ENCODE measurements at regions not wholly inside any gene's neighbourhood (a gene's known extent, or its start where the extent isn't known, plus 50 kb on each side); places are given as distances from the start of the nearest gene placed in this dataset.

GRCh38 chr5:171577042-171577758, 157.8 kb downstream of the FGF18 start:
- Histone ChIP-seq H3K23ac (ENCODE audit: low read depth, low read length) (no peak overlapping the region), H3K36me3 (ENCODE audit: control insufficient read depth, insufficient read depth, low read length) (no peaks in the 10 kb centered on the region), H3K4me2 (ENCODE audit: low read depth, low read length) (no peak overlapping the region), H3K27ac (ENCODE audit: insufficient read depth, low read length) (no peak overlapping the region), H4K8ac (ENCODE audit: low read depth in 2 of 2, low read length in 2 of 2) (no peak overlapping the region), H4K20me1 (ENCODE audit: insufficient read depth, low read length) (no peaks in the 10 kb centered on the region), H2BK120ac (ENCODE audit: low read depth, low read length) (no peak overlapping the region), H3K79me1 (ENCODE audit: low read depth in 1 of 2, low read length in 2 of 2) (no peaks in the 10 kb centered on the region), H3K18ac (ENCODE audit: low read depth, low read length) (no peak overlapping the region), H2AFZ (replicated peaks; ENCODE audit: low read length, poor library complexity) (no peak overlapping the region), H2BK15ac (ENCODE audit: low read depth, low read length) (no peak overlapping the region), H4K5ac (ENCODE audit: low read depth, low read length) (no peak overlapping the region), H2AK5ac (ENCODE audit: low read depth, low read length) (no peak overlapping the region), H2BK20ac (ENCODE audit: low read depth, low read length) (no peak overlapping the region), H3K4ac (ENCODE audit: low read depth, low read length) (no peak overlapping the region), H3K9me3 (ENCODE audit: control insufficient read depth, insufficient read depth, low read length) (peaks cover 3% of the 10 kb centered on the region; the same call in 1 of the 2 replicates), H4K91ac (ENCODE audit: insufficient read depth, low read depth, low read length) (no peak overlapping the region), H2AK9ac (replicated peaks; ENCODE audit: low read depth, low read length, poor library complexity) (no peak overlapping the region), H3K4me1 (ENCODE audit: control insufficient read depth, insufficient read depth, low read length) (no peaks in the 10 kb centered on the region), H3K27me3 (ENCODE audit: control insufficient read depth, insufficient read depth, low read length) (peaks cover 18% of the 10 kb centered on the region), H3K9ac (ENCODE audit: low read depth, low read length) (no peak overlapping the region), H3K4me3 (ENCODE audit: insufficient read depth, low read depth, low read length) (no peak overlapping the region), H2BK5ac (ENCODE audit: low read depth, low read length, poor library complexity, severe bottlenecking) (no peak overlapping the region), H3K14ac (replicated peaks; ENCODE audit: low read depth, low read length) (no peak overlapping the region), H3K9me1 (ENCODE audit: insufficient read depth, low read length) (no peaks in the 10 kb centered on the region; the same call in 1 of the 2 replicates), H3K56ac (ENCODE audit: extremely low read depth, insufficient read depth, low read length) (no peak overlapping the region)
- CTCF ChIA-PET: interaction anchor here (1.6 kb wide), 1 partner anchor 10 kb away, joined by 5 read pairs; no protein-coding TSS in a partner anchor
- WGBS, 2 experiments (ENCODE audit: extremely low coverage in 2 of 2, insufficient read length in 1 of 2): 93% methylated on average over 7 of the region's 13 CpGs; no CpG with 5 or more reads in 1 of the 2 experiments
- dilution Hi-C loops (cut with HindIII; ENCODE audit: low sequenced_read_pairs, unreplicated experiment): no loop called here
- no peak for TF ChIP-seq POLR2A (IDR thresholded peaks at IDR 0.05; ENCODE audit: low read depth, low read length)
- in situ Hi-C loops (cut with MboI; ENCODE audit: low sequenced_read_pairs): no loop called here
- POLR2A ChIA-PET (ENCODE audit: unreplicated experiment): no interaction called here
- DNase-seq: no peak
- intact Hi-C loops (cut with micrococcal nuclease): no loop called here
- no TSS peak for BruUV-seq (replicated peaks)
- ATAC-seq (ENCODE audit: low read depth): no peak
